ENCODE measurements at regions not wholly inside any gene's neighbourhood (a gene's known extent, or its start where the extent isn't known, plus 50 kb on each side); places are given as distances from the start of the nearest gene placed in this dataset.

DNA sequence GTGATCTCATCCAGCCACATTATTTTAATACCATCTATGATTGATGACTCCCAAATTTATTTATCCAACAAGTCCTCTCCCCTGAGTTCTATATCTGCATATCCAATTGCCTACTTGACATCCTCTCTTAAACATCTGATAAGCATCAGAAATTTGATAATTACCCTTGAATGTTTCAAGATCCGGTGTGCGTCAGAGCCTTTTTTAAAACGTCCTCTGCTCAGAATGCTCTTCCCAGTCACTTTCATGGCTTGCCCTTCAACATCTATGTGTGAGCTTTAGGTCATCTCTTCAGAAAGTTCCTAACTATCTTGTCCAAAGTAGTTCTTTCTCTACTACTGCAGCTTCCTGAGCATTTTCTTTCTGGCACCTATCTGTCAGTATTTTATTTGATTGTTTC lies 364.3 kb downstream of the PLPP3 start:
- no peak overlapping the region for H3K18ac ChIP-seq (ENCODE audit: extremely low read depth, low read length)
- H2BK20ac ChIP-seq (ENCODE audit: low read length) = no peak overlapping the region
- no peak overlapping the region for H2BK5ac ChIP-seq (ENCODE audit: low read depth, low read length)
- no peak overlapping the region for H2BK15ac ChIP-seq (ENCODE audit: low read length)
- no peak for FAIRE-seq
- no peaks in the 10 kb centered on the region for H3K36me3 ChIP-seq (ENCODE audit: control insufficient read depth in 2 of 4, insufficient read depth in 4 of 4, low read length in 3 of 4)
- H3K14ac ChIP-seq (ENCODE audit: insufficient read length) = no peak overlapping the region
- H3K4ac ChIP-seq (replicated peaks; ENCODE audit: insufficient read length, low read depth, low read length) = no peak overlapping the region
- no peaks in the 10 kb centered on the region for H3K79me2 ChIP-seq (ENCODE audit: control insufficient read depth in 1 of 2, insufficient read depth in 2 of 2, low read length in 2 of 2)
- H4K8ac ChIP-seq (ENCODE audit: extremely low read depth, insufficient read depth, low read length) = no peak overlapping the region
- no peak overlapping the region for H3K23ac ChIP-seq (ENCODE audit: insufficient read length)
- no peak overlapping the region for H3K27ac ChIP-seq (ENCODE audit: low read depth, low read length)
- ChIA-PET POLR2A (ENCODE audit: partially characterized antibody) (no interaction called here), CTCF (ENCODE audit: partially characterized antibody) (interaction anchor here (0.6 to 1.2 kb wide), 5 partner anchors 10 to 1839 kb away, joined by 3 read pairs; no protein-coding TSS in a partner anchor)
- no peak overlapping the region for H3K4me3 ChIP-seq (ENCODE audit: extremely low read depth in 1 of 4, insufficient read depth in 2 of 4, low read depth in 3 of 4, low read length in 4 of 4)
- no peaks in the 10 kb centered on the region for H3K23me2 ChIP-seq (ENCODE audit: low read depth, low read length)
- no peaks in the 10 kb centered on the region for H4K20me1 ChIP-seq (replicated peaks in 1 of 2; ENCODE audit: control insufficient read depth in 1 of 2, insufficient read depth in 2 of 2, low read length in 2 of 2)
- H2BK120ac ChIP-seq (replicated peaks; ENCODE audit: low read depth, low read length) = no peak overlapping the region
- no peak overlapping the region for H2AFZ ChIP-seq (ENCODE audit: low read length)
- H3K56ac ChIP-seq (replicated peaks; ENCODE audit: insufficient read length, low read depth, low read length) = no peak overlapping the region
- 94% methylated on average over 3 of the region's 3 CpGs; no CpG with 5 or more reads in 1 of the 2 experiments for WGBS, 2 experiments (ENCODE audit: extremely low coverage in 1 of 2, insufficient coverage in 1 of 2, insufficient read length in 1 of 2, insufficient replicate concordance in 2 of 2, low coverage in 1 of 2, low lambda C conversion rate in 2 of 2, missing lambda C conversion rate in 1 of 2)
- DNase-seq (ENCODE audit: low read depth in 1 of 2, low spot score in 2 of 2) = no peak
- H3K4me2 ChIP-seq (ENCODE audit: insufficient read depth in 1 of 2, low read depth in 2 of 2, low read length in 2 of 2) = no peak overlapping the region
- no peak overlapping the region for H2BK12ac ChIP-seq (ENCODE audit: low read depth, low read length)
- H2AK5ac ChIP-seq (ENCODE audit: low read depth, low read length) = no peak overlapping the region
- H3K9ac ChIP-seq (replicated peaks in 1 of 4; ENCODE audit: extremely low read depth in 1 of 4, low read depth in 3 of 4, low read length in 3 of 4) = no peak overlapping the region
- H3K9me3 ChIP-seq (ENCODE audit: insufficient read depth in 2 of 2, low read depth in 1 of 2, low read length in 1 of 2) = no peaks in the 10 kb centered on the region
- TF ChIP-seq RNF2 (IDR thresholded peaks at IDR 0.05; ENCODE audit: borderline replicate concordance, low read depth, low read length, missing control alignments, poor library complexity, severe bottlenecking) (no peak), CHD1 (IDR thresholded peaks at IDR 0.05; ENCODE audit: low read depth, low read length) (no peak), GABPA (IDR thresholded peaks at IDR 0.05; ENCODE audit: borderline replicate concordance, insufficient read depth, low read length) (no peak), JUN (IDR thresholded peaks at IDR 0.05; ENCODE audit: low read depth, low read length) (no peak), CTBP2 (IDR thresholded peaks at IDR 0.05; ENCODE audit: borderline replicate concordance, insufficient read depth, insufficient read length, low read length) (no peak), PHF8 (conservative IDR thresholded peaks at IDR 0.05; ENCODE audit: low read depth, low read length) (no peak), RAD21 (IDR thresholded peaks at IDR 0.05 in 1 of 2, conservative IDR thresholded peaks at IDR 0.05 in 1 of 2; ENCODE audit: low read depth in 2 of 2, low read length in 2 of 2) (no peak), POU5F1 (IDR thresholded peaks at IDR 0.05; ENCODE audit: low read depth, low read length) (no peak), HDAC6 (IDR thresholded peaks at IDR 0.05; ENCODE audit: low read depth, low read length) (no peak)
- no peaks in the 10 kb centered on the region for H3K4me1 ChIP-seq (replicated peaks in 1 of 4; ENCODE audit: control insufficient read depth in 3 of 4, insufficient read depth in 4 of 4, low read length in 3 of 4)
- no peak overlapping the region for H4K5ac ChIP-seq (ENCODE audit: insufficient read length, low read depth, low read length)
- no peak overlapping the region for H4K91ac ChIP-seq (replicated peaks; ENCODE audit: insufficient read length, low read length)
- H3K79me1 ChIP-seq (ENCODE audit: low read depth, low read length) = no peaks in the 10 kb centered on the region
- no peaks in the 10 kb centered on the region; a peak in 1 of 7 replicates for H3K27me3 ChIP-seq (replicated peaks in 1 of 4; ENCODE audit: control insufficient read depth in 3 of 4, extremely low read depth in 1 of 4, insufficient read depth in 3 of 4, low read length in 3 of 4)
